Stimulated activated CD4-positive, alpha-beta T cell treated with anti-CD3 and anti-CD28 coated beads, Interleukin-1b, Interleukin-23, amount 100 ng/mL, for 1 hour (primary cell): ENCODE measurements at regions not wholly inside any gene's neighbourhood (a gene's known extent, or its start where the extent isn't known, plus 50 kb on each side); places are given as distances from the start of the nearest gene placed in this dataset.

Experiments used
- DNase-seq, 2 donors: peaks; one replicate each; pipeline ENCODE4 v3.0.0-alpha.2; 2020; ENCODE audit warnings: low read depth in 2 of 2

GRCh38 chr18:77750006-77750405 lies 500.4 kb downstream of the GALR1 start:
- no peak for DNase-seq

DNA sequence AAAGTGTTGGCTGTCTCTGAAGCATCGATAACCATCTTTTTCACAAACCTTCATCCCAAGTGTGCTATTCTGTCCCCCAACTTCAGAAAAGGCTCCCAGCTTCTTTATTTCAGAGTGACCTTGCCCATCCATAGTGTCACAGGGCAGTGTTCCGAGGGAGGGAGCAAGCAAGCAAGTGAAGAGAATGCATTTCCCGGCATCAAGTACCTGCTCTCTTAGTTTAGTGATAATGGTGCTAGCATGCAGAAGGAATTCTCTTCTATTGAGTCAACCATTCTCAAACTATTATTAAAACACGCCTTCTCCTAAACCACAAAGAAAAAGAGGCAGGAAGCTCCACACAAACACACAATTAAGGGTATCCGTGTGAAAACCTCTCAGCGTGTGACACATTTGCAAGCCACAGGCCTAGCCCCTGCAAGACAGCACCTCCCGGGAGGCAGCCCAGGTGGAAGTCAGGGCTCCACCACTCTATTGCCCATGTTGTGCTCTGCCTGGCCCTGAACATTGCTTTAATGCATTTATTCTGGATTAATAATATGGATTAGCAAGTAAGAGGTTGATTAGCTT lies 504.9 kb downstream of the GALR1 start:
- DNase-seq = no peak

DNA sequence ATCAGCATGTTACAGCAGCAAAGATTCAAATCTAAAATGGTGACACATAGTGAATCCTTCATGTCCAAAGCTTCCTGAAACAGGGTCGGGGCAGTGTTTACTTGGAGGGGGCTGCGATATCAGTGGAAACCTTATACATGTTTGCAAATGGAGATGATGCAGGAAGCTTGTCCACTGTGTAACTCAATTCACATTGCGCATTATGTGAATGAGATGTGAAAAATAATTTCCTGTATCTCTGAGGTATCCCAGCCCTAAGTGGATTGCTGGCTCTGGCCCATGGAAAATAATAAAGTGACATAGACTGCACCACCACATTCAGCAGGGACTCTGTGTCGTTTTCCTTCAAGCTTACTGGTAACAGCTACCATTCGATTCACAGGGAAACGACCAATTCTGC lies 505.5 kb downstream of the GALR1 start:
- no peak for DNase-seq

DNA sequence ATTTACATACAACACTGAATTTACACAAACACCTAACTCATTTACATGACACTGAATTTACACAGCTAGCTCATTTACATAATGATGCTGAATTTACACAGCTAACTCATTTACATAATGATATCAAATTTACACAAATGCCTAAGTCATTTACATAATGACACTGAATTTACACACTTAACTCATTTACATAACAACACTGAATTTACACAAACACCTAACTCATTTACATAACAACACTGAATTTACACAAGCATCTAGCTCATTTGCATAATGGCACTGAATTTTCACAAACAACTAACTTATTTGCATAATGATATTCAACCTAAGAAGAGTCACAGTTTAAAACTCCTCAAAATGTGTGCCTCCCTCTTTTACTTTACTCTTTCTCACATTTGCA lies 511.7 kb downstream of the GALR1 start:
- DNase-seq = no peak

GRCh38 chr18:77762014-77762413 lies 512.4 kb downstream of the GALR1 start:
- DNase-seq = no peak

GRCh38 chr18:77762642-77763041 lies 513.0 kb downstream of the GALR1 start:
- no peak for DNase-seq

GRCh38 chr18:77763530-77764145 lies 514.0 kb downstream of the GALR1 start:
- DNase-seq = no peak

GRCh38 chr18:77765468-77765867 lies 515.8 kb downstream of the GALR1 start:
- DNase-seq = no peak

- no peak for DNase-seq
Observed at GRCh38 chr18:77766421-77766820, 516.8 kb downstream of the GALR1 start.

GRCh38 chr18:77772177-77772576 lies 522.5 kb downstream of the GALR1 start:
- DNase-seq = no peak

DNA sequence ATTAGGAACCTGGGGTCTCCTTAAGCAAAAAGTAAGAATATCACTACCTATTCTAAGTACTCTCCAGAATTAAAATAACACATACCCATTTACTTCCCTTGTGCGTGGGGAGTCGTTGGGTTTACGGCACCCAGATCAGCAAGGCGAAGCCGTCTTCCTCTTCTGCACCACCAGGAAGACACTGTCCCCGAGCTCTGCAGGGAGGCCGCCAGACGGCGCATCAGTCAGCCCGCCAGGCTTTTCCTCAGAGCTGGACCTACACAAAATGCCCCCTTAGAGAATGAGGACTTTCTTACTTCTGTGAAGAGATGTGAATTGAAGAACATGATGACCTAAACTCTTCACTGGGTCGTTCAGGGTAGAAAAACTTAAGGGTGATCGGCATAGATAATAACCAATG lies 526.5 kb downstream of the GALR1 start:
- no peak for DNase-seq

DNA sequence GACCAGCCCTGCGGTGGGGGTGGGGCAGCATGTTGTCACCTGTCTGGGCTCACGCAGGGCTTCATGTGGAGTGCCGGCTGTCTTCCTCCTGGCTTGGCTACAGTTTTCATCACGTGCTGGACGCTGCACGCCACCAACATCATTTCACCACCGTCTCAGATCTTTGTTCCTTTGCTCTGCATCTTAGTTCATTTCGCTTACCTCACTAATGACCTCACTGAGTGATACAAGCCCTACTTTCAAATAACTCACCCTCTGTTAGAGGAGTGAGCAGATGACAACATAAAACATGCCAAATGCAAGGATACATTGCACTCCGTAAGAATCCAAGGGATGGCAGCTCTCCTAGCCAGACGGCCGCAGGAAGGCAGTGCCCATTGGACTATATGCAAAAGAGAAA lies 527.5 kb downstream of the GALR1 start:
- no peak for DNase-seq

DNA sequence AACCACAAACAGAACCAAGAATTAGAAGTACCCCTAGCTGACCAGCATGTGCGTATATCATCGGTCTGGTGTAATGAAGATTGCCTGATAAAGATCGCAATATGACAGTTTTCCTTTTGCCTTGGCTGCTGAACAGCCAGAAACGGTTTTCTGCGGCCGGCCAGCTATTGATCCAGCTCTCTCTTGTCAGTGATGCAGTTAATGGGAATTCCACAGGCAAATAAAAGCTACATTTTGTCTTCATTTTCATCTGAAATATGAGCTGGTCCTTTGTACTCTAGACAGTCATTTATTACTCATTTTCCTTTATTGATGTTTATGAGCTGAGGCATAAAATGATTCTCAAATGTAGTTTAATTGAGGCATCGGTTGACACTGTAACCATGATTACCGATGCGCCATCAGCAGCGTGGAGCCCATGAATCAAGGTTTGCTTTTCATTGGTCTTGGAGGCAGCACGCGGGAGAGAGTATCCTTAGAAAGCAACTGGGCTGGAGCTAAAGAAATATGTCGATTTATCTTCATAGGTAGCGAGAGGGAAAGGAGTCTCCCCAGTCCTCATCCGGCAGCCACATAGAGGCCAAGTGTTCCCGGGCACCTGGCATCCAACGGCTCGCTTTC lies 535.2 kb downstream of the GALR1 start:
- DNase-seq = no peak

DNA sequence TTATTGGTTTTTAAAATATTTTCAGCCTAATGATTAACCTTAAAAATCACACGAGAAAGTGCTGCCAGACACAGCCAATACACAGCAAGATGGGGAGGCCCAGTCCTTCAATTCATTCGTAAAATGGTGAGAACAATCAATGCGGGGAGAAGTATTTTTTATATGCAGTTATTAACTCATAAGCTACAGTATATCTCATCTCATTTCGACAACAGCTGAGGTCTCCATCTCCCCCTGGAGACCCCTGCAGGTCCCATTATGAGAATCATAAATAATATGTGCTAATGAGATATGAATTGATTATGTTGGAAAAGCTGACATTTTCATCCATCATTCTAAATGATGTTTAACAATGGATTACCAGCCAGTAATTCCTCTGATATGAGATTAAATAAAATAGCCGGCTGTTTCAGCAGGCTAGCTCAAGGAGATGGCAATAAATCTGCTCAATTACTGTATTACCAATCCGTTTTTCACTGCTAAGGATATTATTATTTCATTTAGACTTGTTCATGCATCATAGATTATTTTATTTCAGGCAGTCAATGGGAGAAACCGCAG lies 535.8 kb downstream of the GALR1 start:
- DNase-seq = no peak

DNA sequence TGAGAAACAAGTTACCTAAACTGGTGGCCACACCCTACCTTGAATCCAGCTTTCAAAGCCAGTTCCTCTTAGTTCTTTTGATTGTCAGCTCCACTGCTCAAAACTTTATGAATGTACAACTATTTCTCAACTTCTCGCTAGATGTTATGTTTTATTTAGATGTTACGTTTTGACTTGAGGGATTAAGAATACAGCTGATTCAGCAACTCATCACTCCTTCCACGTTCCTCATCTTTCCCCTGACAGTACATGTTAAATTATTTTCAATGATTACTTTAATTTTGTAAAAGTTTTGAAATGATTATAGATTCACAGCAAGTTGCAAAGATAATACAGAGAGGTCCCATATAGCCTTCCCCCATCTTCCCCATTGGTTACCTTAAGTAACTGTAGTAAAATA lies 553.4 kb downstream of the GALR1 start:
- no peak for DNase-seq

DNA sequence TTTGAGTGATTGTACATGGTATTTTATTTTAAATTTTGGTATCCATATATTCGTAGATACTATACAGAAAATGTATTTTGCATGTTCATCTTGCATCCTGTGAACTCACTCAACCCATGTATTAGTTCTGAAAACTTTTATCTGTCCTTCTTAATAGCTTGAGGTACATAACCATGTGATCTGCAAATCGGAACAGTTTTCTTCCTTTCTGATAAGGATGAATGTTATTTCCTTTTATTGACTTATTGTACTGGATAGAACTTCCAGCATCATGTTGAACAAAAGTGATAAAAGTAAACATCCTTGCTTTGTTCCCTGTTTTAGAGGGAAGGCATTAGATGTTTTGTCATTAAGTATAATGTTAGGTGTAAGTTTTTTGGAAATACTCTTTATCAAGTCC lies 554.7 kb downstream of the GALR1 start:
- DNase-seq = no peak

DNA sequence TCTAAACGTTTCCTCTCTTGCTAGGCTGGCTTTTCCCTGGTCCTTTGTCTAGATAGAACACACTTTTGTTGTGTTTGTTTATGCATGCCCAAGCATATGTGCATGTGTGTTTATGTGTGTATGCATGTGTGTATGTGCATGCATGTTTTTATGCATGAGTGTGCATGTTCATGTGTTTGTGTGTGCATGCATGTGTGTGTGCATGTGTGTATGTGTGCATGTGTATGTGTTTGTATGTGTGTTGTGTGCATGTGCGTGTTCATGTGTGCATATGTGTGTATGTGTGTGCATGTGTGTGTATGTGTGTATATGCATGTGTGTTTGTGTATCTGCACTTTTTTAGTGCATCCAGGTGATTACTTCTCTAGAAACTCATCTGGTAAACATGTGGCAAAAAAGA lies 558.0 kb downstream of the GALR1 start:
- DNase-seq = no peak

GRCh38 chr18:77811503-77811902 lies 561.9 kb downstream of the GALR1 start:
- no peak for DNase-seq

GRCh38 chr18:77815666-77816338 lies 566.2 kb downstream of the GALR1 start:
- no peak for DNase-seq

GRCh38 chr18:77818328-77818727 lies 568.7 kb downstream of the GALR1 start:
- DNase-seq = no peak

DNA sequence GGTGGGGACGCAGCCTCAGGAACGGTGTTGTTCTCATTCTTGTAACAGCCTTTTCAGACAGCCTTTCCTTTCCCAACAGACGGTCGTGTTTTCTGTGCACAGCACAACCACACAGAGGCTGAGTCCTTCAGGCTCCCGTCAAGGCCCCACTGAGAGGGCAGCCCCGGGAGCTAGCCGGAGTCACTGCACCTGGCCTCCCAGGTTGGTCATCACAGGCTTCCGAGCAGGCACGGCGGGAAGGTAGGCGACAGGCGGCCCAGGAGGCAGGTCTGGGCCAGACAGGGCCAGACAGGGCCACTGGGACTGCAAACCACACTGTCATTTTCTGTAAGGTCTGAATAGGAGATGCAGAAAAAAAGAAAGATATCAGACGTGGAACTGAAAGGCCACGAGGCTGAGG lies 570.8 kb downstream of the GALR1 start:
- DNase-seq = no peak

GRCh38 chr18:77821892-77822291 lies 572.2 kb downstream of the GALR1 start:
- no peak for DNase-seq

GRCh38 chr18:77822632-77823031 lies 573.0 kb downstream of the GALR1 start:
- no peak for DNase-seq
